ENCODE measurements at regions not wholly inside any gene's neighbourhood (a gene's known extent, or its start where the extent isn't known, plus 50 kb on each side); places are given as distances from the start of the nearest gene placed in this dataset.

DNA sequence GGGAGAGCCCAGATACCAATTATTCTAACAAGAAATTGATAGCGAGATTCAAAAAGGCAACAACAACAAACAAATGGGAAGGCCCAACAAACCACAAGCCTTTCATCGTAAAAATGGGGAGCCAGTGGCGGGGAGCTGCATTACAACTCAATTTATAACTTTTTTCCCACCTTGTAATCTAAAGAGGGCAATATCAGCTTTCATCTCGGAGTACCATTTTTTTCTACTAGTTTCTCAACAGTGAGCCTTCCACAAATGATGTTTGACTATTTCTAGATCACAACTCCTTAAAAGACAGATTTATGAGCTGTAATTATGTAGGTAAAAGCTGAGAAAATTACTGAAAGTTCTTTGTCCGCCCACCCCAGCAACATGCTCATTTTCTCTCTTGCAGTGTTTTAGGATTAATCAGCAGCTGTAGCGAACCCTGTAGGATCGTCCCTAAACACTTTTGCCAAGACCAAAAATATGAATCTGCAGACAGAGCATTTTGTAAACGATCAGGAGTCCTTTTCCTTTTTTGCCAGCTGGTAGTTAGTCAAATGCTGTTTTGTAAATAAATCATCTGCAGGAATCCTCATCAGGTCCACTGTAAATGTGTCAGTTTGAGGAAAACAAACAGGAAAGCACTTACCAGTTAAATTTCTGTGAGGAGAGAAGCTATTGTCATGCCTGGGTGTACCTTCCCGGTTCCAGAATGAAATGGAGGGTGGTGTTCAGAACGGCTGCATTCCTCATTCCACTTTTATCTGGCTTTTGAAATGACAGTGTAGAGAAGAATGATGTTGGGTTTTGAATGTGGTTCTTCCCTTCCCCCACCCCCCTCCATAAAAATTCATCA, 53.2 kb downstream of the EEF1B2 start:
- ATAC-seq (replicated peaks), result no peak
- Mint-ChIP-seq H3K9me3 (no peaks in the 10 kb centered on the region), H3K27ac (no peak overlapping the region), H3K36me3 (peaks cover 0 to 1% of the 10 kb centered on the region in 2 donors), H3K4me3 (no peak overlapping the region), H3K4me1 (peaks cover 0 to 5% of the 10 kb centered on the region in 2 donors), H3K27me3 (peaks cover 21 to 28% of the 10 kb centered on the region in 2 donors)
- no peak for DNase-seq

DNA sequence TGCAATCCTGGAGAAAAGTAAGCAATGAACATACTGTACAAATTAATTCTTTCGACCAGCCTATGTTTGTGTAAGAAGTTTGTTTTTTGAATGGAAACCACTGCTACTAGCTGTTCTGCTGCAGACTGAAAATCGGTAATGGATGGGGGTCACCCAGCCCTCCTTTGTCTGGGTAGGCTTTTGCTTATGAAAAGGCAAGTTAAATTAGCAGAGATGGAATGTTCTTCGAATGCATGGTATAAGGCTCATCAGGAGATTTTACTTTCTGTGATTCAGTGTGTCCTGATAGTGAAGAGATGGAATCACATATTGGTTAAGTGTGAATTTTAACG, 53.8 kb downstream of the EEF1B2 start:
- no peak overlapping the region for H3K27ac Mint-ChIP-seq

DNA sequence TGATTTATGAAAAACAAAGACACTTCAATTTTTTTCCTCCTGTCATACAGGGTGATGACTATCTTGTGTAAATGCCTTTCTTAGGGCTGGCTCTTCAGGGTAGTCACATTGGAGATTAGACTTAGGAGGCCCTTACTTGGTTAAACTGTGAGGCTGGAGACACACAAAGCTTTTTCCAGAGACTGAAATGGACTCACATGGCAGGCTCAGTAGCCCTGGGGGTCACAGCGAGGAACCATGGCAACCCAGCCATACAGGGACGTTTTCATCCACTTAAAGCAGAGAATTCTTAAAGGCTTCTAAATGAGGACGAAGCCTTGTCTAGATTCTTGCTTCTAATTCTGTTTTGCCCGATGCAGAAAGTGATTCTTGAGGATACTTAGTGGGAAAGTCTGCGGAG, 57.3 kb upstream of the ZDBF2 start:
- ATAC-seq (replicated peaks), result no peak
- Mint-ChIP-seq H3K4me1 (peaks cover 4 to 10% of the 10 kb centered on the region in 2 donors), H3K9me3 (peaks cover 8 to 9% of the 10 kb centered on the region in 2 donors), H3K4me3 (no peak overlapping the region), H3K27ac (no peak overlapping the region), H3K36me3 (peaks cover 1 to 5% of the 10 kb centered on the region in 2 donors), H3K27me3 (peaks cover 28% of the 10 kb centered on the region in 2 donors)
- no peak for DNase-seq

More for the DNA sequence above, 53.8 kb downstream of the EEF1B2 start:
- Mint-ChIP-seq H3K36me3 (peaks cover 0 to 1% of the 10 kb centered on the region in 2 donors), H3K4me1 (peaks cover 0 to 5% of the 10 kb centered on the region in 2 donors), H3K4me3 (no peak overlapping the region), H3K27me3 (peaks cover 21 to 28% of the 10 kb centered on the region in 2 donors), H3K9me3 (no peaks in the 10 kb centered on the region)
- ATAC-seq (replicated peaks) (no peak), DNase-seq (no peak)

DNA sequence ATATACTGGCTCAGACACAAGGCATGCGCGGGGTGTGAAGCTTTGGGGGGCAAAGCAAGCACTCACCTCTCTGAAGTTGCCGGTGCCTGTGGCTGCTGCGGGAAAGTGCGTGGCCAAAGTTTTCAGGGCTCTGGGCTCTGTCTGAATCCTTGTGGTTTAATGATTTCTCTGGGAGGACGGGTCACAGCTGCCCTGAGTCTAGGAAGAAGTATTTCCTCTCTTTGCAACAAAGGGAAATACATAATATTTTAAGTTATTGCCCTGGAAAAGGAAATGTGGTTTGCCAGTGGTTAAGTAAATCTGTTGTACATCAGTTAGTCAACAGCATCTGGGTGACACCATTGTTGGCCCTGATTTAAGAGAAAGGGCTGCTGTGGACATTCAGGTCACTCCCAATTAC, 56.7 kb upstream of the ZDBF2 start:
- H3K36me3 Mint-ChIP-seq, result peaks cover 1 to 5% of the 10 kb centered on the region in 2 donors
- ATAC-seq (replicated peaks) (no peak), DNase-seq (no peak)
- no peak overlapping the region for H3K27ac Mint-ChIP-seq
- no peak overlapping the region for H3K4me3 Mint-ChIP-seq
- peaks cover 4 to 10% of the 10 kb centered on the region in 2 donors for H3K4me1 Mint-ChIP-seq
- H3K27me3 Mint-ChIP-seq, result peaks cover 28 to 29% of the 10 kb centered on the region in 2 donors
- H3K9me3 Mint-ChIP-seq, result peaks cover 8 to 9% of the 10 kb centered on the region in 2 donors

DNA sequence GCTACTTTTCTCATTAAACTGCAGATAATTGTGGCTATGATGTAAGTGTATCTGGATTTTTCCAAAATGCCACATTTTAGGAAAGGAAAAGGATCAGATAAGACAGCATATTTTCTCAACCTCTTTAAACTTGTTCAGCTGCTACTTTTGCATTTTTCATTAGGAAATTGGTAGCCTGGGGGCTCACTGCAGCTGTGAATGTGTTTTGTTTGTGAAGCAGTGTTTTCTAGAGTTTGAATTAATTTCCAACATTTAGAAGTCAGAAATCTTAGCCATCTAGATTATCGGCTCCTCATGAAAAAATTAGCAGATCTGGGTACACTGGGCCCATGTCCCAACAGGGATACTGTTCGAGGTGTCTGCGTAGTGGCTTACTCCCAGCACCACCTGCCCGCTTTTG, 56.3 kb upstream of the ZDBF2 start:
- no peak overlapping the region for H3K27ac Mint-ChIP-seq
- H3K27me3 Mint-ChIP-seq, result peaks cover 26 to 29% of the 10 kb centered on the region in 2 donors
- peaks cover 1 to 5% of the 10 kb centered on the region in 2 donors for H3K36me3 Mint-ChIP-seq
- peaks cover 8 to 9% of the 10 kb centered on the region in 2 donors for H3K9me3 Mint-ChIP-seq
- H3K4me3 Mint-ChIP-seq, result no peak overlapping the region
- DNase-seq (no peak), ATAC-seq (replicated peaks) (no peak)
- H3K4me1 Mint-ChIP-seq, result peaks cover 4 to 10% of the 10 kb centered on the region in 2 donors

DNA sequence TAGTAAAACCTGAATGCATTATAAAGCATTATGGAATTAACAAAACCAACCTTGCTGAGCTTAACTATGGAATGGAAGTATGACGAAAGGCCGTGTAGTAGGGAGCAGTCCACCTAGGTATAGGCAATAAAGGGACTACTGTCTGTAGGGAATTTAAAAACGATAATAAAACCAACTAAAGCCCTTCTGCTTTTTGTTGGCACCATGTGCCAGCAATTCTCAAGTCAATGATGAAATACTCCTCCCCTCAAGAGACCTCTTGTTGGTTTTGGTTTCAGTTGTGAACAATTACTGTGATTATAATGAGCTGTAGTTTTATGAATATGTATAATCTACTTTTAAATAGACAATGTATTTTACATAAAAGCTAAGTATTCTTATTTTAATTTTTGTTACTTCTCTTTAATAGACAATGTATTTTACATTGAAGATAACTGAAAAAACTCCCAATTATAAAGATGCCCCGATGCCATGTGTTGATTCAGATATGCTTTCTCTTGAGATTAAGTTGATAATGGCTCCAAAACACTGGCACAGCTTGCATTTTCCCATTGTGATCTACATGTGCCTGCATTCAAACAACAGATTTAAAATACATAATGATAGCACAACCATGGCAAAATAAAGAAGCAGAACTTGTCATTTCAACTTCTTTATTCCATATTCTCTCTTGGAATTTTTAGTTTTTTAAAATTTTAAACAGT, 55.5 kb upstream of the ZDBF2 start:
- H3K4me1 Mint-ChIP-seq, result peaks cover 4 to 10% of the 10 kb centered on the region in 2 donors
- peaks cover 8 to 9% of the 10 kb centered on the region in 2 donors for H3K9me3 Mint-ChIP-seq
- DNase-seq (no peak), ATAC-seq (replicated peaks) (peak; percentile 31 to 33)
- no peak overlapping the region for H3K27ac Mint-ChIP-seq
- H3K27me3 Mint-ChIP-seq, result peaks cover 22 to 25% of the 10 kb centered on the region in 2 donors
- H3K4me3 Mint-ChIP-seq, result no peak overlapping the region
- H3K36me3 Mint-ChIP-seq, result peaks cover 1 to 5% of the 10 kb centered on the region in 2 donors

DNA sequence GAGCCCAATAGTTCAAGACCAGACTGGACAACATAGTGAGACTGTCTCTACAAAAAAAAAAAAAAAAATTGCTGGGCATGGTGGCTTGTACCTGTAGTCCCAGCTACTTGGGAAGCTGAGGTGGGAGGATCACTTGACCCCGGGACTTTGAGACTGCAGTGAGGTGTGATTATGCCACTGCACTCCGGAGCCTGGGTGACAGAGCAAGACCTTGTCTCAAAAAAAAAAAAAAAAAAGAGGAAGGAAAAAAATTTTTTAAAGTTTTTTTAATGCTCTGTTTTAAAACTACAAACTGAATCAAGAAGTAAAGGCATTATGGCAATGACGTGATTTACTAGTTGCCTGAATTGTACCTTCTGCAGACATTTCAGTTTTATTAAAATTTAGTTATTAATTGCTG, 54.5 kb upstream of the ZDBF2 start:
- Mint-ChIP-seq H3K4me3 (no peak overlapping the region), H3K9me3 (peaks cover 8 to 9% of the 10 kb centered on the region in 2 donors), H3K27me3 (peaks cover 20 to 23% of the 10 kb centered on the region in 2 donors), H3K4me1 (peaks cover 4 to 10% of the 10 kb centered on the region in 2 donors), H3K36me3 (peaks cover 1 to 5% of the 10 kb centered on the region in 2 donors), H3K27ac (no peak overlapping the region)
- DNase-seq (no peak), ATAC-seq (replicated peaks) (no peak)

DNA sequence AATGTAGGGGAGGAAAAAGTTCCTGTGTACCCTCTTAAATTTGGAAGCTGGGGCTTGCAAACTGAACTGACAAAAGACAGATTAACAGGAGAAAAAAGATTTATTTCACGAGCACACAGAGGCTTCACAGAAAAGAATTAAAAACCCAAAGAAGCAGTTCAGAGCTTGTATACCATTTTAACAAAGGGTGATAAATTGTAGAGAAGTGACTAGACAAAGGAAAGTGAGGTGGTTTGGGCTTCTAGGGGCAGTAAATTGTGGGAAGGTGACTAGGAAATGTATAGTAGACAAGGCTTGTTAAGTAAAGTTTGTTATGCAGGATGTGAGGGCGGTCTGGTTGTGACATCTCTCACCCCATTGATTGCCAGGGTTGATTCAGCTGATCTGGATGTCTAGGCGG, 53.5 kb upstream of the ZDBF2 start:
- Mint-ChIP-seq H3K27me3 (peaks cover 10 to 17% of the 10 kb centered on the region in 2 donors), H3K9me3 (peaks cover 8 to 9% of the 10 kb centered on the region in 2 donors), H3K27ac (no peak overlapping the region), H3K4me1 (peaks cover 4 to 10% of the 10 kb centered on the region in 2 donors), H3K36me3 (peaks cover 0 to 5% of the 10 kb centered on the region in 2 donors), H3K4me3 (no peak overlapping the region)
- no peak for DNase-seq
- ATAC-seq (replicated peaks), result no peak
